K562 (cell line): ENCODE measurements at regions not wholly inside any gene's neighbourhood (a gene's known extent, or its start where the extent isn't known, plus 50 kb on each side); places are given as distances from the start of the nearest gene placed in this dataset.

ENCODE experiments used
- BDP1 ChIP-seq: IDR thresholded peaks from 3 replicates; pipeline ENCODE4 v1.6.1; 2011; ENCODE audit not compliant: insufficient read length, insufficient read depth
- CTCF ChIP-seq, 3 experiments: IDR thresholded peaks in 2 of 3; conservative IDR thresholded peaks in 1 of 3; 2 replicates each; pipeline ENCODE4 v1.5.1; 2011 to 2012; ENCODE audit warnings: low read length in 3 of 3, mild to moderate bottlenecking in 3 of 3, control low read depth in 2 of 3, improper control_type of control experiment in 1 of 3, inconsistent platforms in 1 of 3, low read depth in 1 of 3, mixed read lengths in 1 of 3, moderate library complexity in 1 of 3; ENCODE audit not compliant: insufficient read depth in 2 of 3
- MEF2D ChIP-seq: conservative IDR thresholded peaks from 2 replicates; pipeline ENCODE4 v1.6.1; 2016; ENCODE audit warnings: low read depth, missing genetic modification characterization, missing compliant biosample characterization
- NRF1 ChIP-seq, 2 experiments: fragments of 450-650 bp; IDR thresholded peaks in 1 of 2; conservative IDR thresholded peaks in 1 of 2; 2 replicates each; pipeline ENCODE4 v1.6.1; 2014; ENCODE audit warnings: mild to moderate bottlenecking in 2 of 2
- SMAD3 ChIP-seq: fragments of 450-650 bp; formaldehyde crosslinking; conservative IDR thresholded peaks from 2 replicates; pipeline ENCODE4 v1.4.0; 2020; ENCODE audit warnings: mild to moderate bottlenecking

DNA sequence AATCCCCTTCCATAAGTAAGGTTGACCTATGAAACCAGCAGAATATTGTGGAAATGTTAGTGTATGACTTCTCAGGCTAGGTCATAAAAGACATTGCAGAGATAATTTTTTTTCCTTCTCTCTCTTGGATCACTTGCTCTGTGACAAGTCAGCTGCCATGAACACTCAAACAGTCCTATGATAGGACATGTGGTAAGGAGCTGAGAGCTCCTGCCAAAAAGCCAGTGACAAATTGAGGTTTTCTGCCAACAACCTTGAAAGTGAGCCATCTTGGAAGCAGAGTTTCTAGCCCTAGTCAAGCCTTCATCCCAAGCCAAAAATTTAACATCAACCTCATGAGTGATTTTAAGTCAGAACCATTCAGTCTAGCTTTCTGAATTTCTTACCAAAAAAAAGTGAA, 270.9 kb upstream of the NBEA start:
- TF ChIP-seq NRF1 (conservative IDR thresholded peaks at IDR 0.05 in 1 of 2, IDR thresholded peaks at IDR 0.05 in 1 of 2), result no peak
- TF ChIP-seq BDP1, result no peak
- no peak for TF ChIP-seq CTCF (IDR thresholded peaks at IDR 0.05 in 2 of 3, conservative IDR thresholded peaks at IDR 0.05 in 1 of 3; ENCODE audit: insufficient read depth in 2 of 3, low read depth in 1 of 3, low read length in 3 of 3)
- TF ChIP-seq MEF2D (tag), result no peak
- TF ChIP-seq SMAD3 (CRISPR knock-in tag), result no peak
